ENCODE measurements at regions not wholly inside any gene's neighbourhood (a gene's known extent, or its start where the extent isn't known, plus 50 kb on each side); places are given as distances from the start of the nearest gene placed in this dataset.

DNA sequence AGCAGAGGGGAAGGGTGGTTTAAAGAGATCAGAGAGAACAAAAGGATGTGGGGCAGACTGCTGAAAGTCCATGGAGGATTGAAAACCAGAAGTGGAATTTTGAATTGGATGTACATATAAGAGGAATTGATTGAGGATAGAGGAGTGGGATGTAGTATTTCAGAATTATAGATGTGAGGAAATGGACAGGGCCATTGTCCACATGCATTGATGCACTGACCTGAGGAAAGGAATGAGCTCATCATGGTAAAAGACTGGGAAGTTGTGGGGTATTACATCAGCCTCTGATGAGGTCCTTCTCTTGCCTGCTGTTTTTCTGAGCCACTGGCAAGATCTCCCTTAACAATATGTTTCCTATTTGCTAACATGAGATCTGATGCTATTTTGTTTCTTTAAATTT is 365.7 kb upstream of the FANCL start:
- H3K27ac ChIP-seq: no peak overlapping the region
- no peak overlapping the region for H3K4me3 ChIP-seq
- intact Hi-C loops (cut with DNase I): no loop called here
- no peaks in the 10 kb centered on the region for H3K36me3 ChIP-seq
- TF ChIP-seq, protein P1, sequence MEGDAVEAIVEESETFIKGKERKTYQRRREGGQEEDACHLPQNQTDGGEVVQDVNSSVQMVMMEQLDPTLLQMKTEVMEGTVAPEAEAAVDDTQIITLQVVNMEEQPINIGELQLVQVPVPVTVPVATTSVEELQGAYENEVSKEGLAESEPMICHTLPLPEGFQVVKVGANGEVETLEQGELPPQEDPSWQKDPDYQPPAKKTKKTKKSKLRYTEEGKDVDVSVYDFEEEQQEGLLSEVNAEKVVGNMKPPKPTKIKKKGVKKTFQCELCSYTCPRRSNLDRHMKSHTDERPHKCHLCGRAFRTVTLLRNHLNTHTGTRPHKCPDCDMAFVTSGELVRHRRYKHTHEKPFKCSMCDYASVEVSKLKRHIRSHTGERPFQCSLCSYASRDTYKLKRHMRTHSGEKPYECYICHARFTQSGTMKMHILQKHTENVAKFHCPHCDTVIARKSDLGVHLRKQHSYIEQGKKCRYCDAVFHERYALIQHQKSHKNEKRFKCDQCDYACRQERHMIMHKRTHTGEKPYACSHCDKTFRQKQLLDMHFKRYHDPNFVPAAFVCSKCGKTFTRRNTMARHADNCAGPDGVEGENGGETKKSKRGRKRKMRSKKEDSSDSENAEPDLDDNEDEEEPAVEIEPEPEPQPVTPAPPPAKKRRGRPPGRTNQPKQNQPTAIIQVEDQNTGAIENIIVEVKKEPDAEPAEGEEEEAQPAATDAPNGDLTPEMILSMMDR (IDR thresholded peaks at IDR 0.05): no peak
- no peaks in the 10 kb centered on the region for H3K9me3 ChIP-seq
- H3K4me1 ChIP-seq: no peaks in the 10 kb centered on the region
- DNase-seq (no peak), ATAC-seq (peak in 1 of 2 donors; percentile 36)
- H3K27me3 ChIP-seq (ENCODE audit: low read depth): no peaks in the 10 kb centered on the region

DNA sequence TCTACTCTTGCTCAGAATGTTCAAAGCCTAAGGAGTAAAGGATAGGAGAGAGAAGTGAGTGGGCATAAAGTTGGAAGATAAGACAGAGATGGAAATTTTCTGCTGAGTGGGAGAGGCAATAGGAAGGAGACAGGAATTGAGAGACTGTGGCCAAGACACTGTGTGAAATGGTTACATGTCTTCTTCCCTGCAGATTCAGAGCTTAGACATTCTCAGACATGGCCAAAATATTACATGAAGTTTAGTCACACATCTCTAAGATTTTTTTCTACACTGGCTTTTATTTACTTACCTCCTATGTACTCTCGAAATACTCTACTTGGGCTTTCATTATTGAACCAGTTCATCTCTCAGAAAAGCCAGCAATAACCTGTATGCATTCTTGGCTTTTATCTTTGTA is 363.0 kb upstream of the FANCL start:
- Histone ChIP-seq H3K4me1 (no peaks in the 10 kb centered on the region), H3K27ac (no peak overlapping the region), H3K4me3 (no peak overlapping the region), H3K27me3 (ENCODE audit: low read depth) (no peaks in the 10 kb centered on the region), H3K9me3 (no peaks in the 10 kb centered on the region), H3K36me3 (no peaks in the 10 kb centered on the region)
- intact Hi-C loops (cut with DNase I): no loop called here
- no peak for ATAC-seq
- DNase-seq: no peak
- TF ChIP-seq, protein P1 (IDR thresholded peaks at IDR 0.05): no peak

- intact Hi-C loops (cut with DNase I): no loop called here
- ATAC-seq: peak in 1 of 2 donors; percentile 22
- TF ChIP-seq, protein P1 (IDR thresholded peaks at IDR 0.05): no peak
Measured at GRCh38 chr2:58601017-58601416, 359.9 kb upstream of the FANCL start.

DNA sequence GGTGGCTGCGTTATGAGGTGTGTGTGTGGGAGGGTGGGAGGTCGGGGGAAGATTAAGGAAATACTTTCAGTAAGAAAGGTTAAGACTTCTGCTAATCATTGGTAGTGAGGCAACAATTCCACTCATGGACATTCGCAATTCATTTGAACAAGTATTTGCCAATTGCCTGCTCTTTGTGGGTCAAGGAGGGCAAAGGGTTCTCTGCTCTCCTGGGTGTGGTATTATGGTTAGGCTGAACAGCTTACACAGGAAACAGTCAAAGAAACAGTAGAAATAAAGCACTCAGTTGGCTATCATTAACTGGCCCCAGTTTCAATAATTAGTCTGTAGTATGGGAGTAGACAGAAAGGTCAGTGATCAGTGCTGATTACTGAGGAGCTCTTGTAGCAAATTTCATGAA is 357.0 kb upstream of the FANCL start:
- H3K9me3 ChIP-seq: no peaks in the 10 kb centered on the region
- DNase-seq (no peak), ATAC-seq (peak; percentile 85 to 91)
- H3K4me3 ChIP-seq: no peak overlapping the region
- H3K27me3 ChIP-seq (ENCODE audit: low read depth): no peaks in the 10 kb centered on the region
- no peaks in the 10 kb centered on the region for H3K36me3 ChIP-seq
- TF ChIP-seq, protein P1 (IDR thresholded peaks at IDR 0.05): no peak
- H3K27ac ChIP-seq: no peak overlapping the region
- no peaks in the 10 kb centered on the region for H3K4me1 ChIP-seq
- intact Hi-C loops (cut with DNase I): no loop called here

More at GRCh38 chr2:58601017-58601416, 359.9 kb upstream of the FANCL start:
- H3K27me3 ChIP-seq (ENCODE audit: low read depth): no peaks in the 10 kb centered on the region
- H3K4me3 ChIP-seq: no peak overlapping the region
- H3K4me1 ChIP-seq: no peaks in the 10 kb centered on the region
- H3K36me3 ChIP-seq: no peaks in the 10 kb centered on the region
- H3K9me3 ChIP-seq: no peaks in the 10 kb centered on the region
- no peak for DNase-seq
- H3K27ac ChIP-seq: no peak overlapping the region

DNA sequence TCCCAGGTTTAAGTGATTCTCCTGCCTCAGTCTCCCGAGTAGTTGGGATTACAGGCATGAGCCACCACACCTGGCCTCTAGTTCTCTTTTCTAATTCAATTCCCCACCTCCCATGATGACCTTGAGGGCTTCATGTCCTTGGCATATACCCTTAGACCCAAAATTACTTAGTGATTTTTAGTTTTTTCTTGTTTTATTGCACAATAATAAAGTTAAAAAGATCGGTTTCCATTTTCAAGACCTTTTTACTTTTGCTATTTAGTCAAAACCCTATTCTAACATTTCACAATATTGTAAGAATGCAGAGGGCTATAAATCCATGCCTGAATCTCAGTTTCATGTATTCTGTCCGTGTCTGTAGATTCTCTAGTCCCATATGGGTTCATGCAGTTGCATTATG is 354.6 kb upstream of the FANCL start:
- Histone ChIP-seq H3K4me3 (no peak overlapping the region), H3K27ac (no peak overlapping the region), H3K4me1 (no peaks in the 10 kb centered on the region), H3K9me3 (no peaks in the 10 kb centered on the region), H3K36me3 (no peaks in the 10 kb centered on the region), H3K27me3 (ENCODE audit: low read depth) (no peaks in the 10 kb centered on the region)
- TF ChIP-seq, protein P1 (IDR thresholded peaks at IDR 0.05): no peak
- intact Hi-C loops (cut with DNase I): no loop called here
- no peak for DNase-seq
- no peak for ATAC-seq

DNA sequence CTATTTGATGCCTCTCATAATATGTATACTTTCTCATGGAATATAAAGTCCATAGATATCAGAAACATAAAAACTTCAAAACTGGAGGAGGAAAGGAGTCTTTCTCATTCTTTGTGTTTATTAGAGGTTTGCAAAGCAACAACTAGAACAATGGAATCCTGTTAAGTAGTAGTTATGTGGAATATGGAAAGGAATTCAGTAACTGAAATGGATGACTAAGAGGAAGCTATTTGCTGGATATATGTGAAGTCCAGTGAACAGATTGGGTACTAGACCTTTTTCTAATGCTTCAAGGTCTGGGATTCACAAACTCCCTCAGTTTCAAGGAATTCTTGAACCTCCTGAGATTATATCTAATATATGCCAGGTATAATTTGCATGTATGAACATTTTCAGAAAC is 353.6 kb upstream of the FANCL start:
- Histone ChIP-seq H3K4me3 (no peak overlapping the region), H3K9me3 (no peaks in the 10 kb centered on the region), H3K36me3 (no peaks in the 10 kb centered on the region), H3K27ac (no peak overlapping the region), H3K27me3 (ENCODE audit: low read depth) (no peaks in the 10 kb centered on the region), H3K4me1 (no peaks in the 10 kb centered on the region)
- TF ChIP-seq, protein P1 (IDR thresholded peaks at IDR 0.05): no peak
- DNase-seq (no peak), ATAC-seq (no peak)
- intact Hi-C loops (cut with DNase I): no loop called here
